NB4 (cell line): ENCODE measurements at regions not wholly inside any gene's neighbourhood (a gene's known extent, or its start where the extent isn't known, plus 50 kb on each side); places are given as distances from the start of the nearest gene placed in this dataset.
"Not testable (repeated sequence)": the region's sequence is repeated elsewhere in the genome, so short reads cannot be mapped to it uniquely, and the experiment has no call there.

Experiments
- CTCF ChIP-seq: IDR thresholded peaks from one replicate; pipeline ENCODE4 v1.5.1; 2012; ENCODE audit warnings: low read depth, low read length
- MAX ChIP-seq: IDR thresholded peaks from 2 replicates; pipeline ENCODE4 v1.6.1; 2011; ENCODE audit warnings: low read depth, low read length
- MYC ChIP-seq: IDR thresholded peaks from 2 replicates; pipeline ENCODE4 v1.6.1; 2011; ENCODE audit warnings: low read depth, low read length
- POLR2A ChIP-seq: IDR thresholded peaks from 2 replicates; pipeline ENCODE4 v1.6.1; 2011; ENCODE audit warnings: mild to moderate bottlenecking; ENCODE audit not compliant: insufficient read length; ENCODE audit errors: extremely low read depth

- not testable (repeated sequence) for TF ChIP-seq CTCF, POLR2A, MAX, MYC
These were observed 372.8 kb upstream of the CCL2 start for GRCh38 chr17:33882273-33882672.
